GM19467 (cell line): ENCODE measurements at regions not wholly inside any gene's neighbourhood (a gene's known extent, or its start where the extent isn't known, plus 50 kb on each side); places are given as distances from the start of the nearest gene placed in this dataset.

Experiments
- ATAC-seq: cut with Tn5 transposase; IDR thresholded peaks from one replicate; pipeline ENCODE4 v1.9.1; 2021; ENCODE audit warnings: mild to moderate bottlenecking, moderate library complexity; ENCODE audit not compliant: unreplicated experiment

DNA sequence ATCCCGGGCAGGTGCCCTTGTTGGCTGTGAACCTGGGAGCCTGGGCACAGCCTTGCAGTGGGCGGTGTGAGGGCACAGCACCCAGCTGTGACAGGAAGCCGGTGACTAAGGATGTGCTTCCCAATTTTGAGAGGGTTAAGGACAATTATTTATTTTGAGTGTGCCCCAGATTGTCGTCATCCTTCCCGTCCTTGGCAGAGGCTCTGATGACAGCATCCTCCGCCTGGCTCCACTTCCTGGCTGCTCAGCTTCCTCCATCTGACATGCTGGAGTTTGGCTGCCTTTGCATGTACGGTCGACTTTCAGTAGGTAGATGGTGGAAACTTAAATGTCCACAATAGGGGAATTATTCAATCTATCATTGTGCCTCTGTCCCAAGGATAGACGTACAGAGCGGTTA, 282.4 kb upstream of the EEF2KMT start:
- ATAC-seq: no peak

DNA sequence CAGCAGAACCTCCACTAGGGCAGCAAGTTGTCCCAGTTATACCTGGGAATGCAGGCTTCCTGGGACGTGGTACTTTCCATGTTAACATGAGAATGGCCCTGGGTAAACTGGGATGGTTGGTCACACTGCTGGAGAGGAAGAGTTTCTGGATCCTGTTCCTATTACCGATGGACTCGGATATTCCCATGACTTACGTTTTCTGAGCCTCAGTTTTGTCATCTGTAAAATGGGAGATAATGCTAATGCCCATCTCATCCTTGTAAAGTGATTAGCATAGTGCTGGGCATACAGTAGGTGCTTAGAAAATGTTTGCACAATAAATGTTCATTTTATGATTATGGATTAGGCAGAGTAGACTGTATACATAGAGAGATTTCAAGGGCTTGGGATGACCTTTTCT, 280.9 kb upstream of the EEF2KMT start:
- ATAC-seq: no peak

DNA sequence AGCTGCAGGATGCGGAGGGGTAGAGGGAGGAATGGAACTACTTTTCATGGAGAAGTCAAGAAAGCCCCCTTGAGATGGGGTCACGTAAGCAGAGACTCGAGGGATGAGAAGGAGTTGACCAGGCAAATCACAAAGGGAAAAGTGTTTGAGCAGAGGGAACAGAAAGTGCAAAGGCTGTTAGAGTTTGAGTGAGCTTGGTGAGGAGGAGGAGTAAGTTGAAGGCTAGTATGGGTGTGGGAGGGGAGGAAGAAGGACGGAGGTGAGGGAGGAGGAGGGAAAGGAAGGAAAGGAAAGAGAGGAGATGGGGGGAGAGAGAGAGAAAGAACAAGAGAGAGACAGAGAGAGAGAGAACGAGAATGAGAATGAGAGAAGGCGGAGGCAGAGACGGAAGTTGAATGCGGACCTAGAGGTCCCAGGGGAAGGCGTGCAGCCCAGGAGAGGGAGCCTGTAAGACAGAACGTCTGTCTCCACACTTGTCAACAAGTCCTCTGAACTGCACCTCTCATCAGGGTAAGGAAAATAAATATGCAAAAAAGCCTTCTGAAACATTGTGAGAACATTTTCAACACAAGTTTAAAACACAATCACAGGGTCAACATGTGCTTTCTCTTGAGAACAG, 279.8 kb upstream of the EEF2KMT start:
- ATAC-seq: no peak

DNA sequence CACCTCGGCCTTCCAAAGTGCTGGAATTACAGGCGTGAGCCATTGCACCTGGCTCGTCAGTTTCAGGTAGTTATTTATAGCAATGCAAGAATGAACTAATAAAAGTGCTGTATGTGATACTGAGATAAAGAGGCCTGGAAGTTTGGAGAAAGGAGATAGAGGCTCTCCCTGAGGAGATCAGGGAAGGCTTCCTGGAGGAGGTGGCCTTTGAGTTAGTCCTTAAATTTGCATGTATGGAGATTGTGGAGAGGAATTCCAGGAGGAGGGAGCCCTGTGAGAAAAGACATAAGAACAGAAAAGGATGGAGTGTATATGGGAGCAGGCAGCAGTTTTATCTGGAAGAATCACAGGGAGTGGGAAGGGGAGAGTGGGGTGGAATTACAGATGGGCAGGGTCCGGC, 276.6 kb upstream of the EEF2KMT start:
- ATAC-seq: no peak

DNA sequence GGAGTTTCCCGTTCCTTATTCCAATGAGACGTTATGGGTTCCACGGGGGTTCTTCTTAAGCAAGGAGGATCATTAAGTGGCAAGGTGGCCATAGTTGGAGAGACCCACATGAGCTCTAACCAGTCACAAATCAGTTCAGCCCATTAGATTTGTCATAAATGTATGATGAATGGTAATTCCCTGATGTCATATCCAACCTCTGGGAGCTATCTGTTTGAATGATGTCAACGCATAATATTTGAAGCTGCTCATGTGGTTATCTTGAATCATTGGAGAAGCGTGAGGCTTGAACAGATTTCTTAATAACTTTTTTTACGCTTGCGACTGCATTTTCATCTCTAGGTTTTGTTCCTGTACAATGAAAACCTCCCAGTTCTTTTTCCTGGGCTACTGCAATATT, 270.4 kb upstream of the EEF2KMT start:
- ATAC-seq: no peak

DNA sequence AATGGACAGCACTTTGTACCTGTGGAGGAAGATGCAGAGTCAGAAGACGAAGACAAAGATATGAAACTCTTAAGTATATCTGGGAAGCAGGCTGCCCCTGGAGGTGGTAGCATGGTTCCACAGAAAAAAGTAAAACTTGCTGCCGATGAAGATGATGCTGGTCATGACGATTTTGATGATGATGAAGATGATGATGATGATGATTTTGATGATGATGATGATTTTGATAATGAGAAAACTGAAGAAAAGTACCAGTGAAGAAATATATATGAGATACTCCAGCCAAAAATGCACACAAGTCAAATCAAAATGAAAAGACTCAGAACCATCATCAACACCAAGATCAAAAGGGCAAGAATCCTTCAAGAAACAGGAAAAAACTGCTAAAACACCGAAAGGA, 268.5 kb upstream of the EEF2KMT start:
- no peak for ATAC-seq

DNA sequence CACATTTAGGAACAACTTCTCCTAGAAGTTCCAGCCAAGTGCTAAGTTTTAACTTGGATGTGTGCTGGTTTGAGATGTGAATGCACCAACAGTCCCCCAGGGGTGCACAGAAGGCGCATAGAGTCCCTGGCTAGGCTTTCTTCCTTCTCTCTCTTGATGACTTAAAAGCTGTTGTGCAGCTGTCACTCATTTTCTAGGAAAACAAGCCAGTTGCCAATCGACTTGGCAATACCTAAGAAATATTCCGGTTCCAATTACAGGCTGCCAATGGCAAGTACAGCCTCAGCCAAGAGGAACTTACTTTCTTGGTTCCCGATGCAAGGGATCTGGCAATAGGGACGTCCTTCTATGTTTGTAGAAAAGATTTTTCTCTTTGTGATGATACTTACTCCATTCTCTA, 266.6 kb upstream of the EEF2KMT start:
- no peak for ATAC-seq

DNA sequence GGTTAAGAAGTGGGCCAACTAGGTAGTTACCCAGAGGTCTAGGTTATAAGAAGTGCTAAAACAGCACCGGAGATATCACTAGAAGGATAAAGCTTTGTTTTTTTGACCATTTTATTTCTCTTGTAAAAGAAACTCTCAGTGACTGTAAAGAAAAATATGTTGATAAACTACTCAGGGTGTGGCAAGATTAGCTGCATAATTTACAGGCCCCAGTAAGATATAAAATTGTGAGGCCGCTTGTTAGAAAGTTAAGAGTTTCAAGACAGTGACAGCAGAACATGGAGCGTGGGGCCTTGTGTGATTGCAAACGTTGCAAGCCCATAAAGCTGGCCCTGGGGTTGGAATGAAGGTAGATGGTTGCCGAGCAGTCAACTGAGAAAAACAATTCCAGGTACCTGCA, 263.7 kb upstream of the EEF2KMT start:
- no peak for ATAC-seq

DNA sequence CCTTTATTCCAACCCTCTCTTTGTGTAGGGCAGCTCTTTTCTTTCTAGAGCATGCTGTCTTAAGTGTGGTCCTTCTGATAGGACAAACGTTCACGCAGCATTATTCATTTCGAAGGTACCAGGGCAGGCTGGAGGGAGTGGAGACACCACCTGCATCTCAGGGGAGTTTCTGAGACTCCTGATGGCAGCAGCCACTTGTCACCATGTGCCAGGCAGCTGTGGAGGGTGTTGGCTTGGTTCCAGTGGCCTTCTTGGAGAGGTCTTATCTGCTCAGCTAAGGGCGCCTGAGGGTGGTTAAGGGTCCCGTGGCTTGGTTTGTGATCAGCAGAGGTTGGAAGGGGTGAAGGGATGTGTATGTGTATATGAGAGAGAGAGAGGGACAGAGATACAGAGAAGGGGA, 257.1 kb upstream of the EEF2KMT start:
- no peak for ATAC-seq

DNA sequence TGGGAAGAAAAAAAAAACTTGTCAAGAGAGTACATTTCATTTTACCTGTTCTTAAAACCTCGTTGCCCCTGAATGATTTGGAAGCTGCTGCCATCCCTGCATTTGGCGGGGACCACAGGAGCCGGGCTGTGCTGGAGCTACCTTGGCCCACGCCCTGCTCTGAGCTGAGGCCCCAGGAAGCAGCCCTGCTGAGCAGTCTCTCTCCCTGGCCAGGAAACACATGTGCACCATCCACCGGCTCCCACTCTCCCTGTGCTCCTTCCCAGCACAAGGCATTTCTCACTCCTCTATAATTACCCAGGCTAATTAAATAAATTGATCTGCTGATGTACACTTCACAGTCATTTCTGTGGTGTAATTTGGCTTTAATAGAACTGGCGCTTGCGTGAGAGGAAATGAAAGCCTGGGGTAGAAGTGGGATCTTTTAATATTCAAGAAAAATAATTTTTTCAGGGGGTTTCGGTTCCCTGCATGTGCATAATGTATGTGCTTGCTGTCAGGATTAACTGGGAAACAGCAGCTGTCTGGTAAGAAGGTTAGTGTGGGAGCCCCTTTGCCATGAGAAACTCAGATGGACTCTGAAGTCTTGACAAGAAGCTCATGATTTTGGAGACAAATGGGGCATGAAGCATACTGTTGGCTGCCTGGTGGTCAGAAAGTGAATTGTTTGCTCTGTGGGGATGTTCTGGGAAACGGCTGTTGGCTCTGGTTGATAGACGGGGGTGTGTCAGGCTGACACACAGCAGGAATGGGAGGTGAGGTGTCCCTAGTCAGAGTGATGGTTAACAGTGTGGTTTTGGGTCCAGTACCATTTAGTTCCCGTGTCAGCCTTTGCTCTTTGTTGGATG, 252.3 kb upstream of the EEF2KMT start:
- no peak for ATAC-seq

DNA sequence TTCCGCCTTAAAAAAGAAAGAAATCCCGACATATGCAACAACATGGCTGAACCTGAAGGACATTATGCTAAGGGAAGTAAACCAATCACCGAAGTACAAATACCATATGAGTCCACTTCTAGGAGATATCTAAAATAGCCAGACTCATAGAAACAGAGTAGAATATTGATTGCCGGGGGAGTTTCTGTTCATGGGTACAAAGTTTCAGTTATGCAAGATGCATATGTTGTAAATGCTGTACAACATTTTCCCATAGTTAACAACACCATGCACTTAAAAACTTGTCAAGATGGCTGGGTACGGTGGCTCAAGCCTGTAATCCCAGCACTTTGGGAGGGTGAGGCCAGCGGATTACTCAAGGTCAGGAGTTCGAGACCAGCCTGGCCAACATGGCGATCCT, 251.5 kb upstream of the EEF2KMT start:
- ATAC-seq: no peak

DNA sequence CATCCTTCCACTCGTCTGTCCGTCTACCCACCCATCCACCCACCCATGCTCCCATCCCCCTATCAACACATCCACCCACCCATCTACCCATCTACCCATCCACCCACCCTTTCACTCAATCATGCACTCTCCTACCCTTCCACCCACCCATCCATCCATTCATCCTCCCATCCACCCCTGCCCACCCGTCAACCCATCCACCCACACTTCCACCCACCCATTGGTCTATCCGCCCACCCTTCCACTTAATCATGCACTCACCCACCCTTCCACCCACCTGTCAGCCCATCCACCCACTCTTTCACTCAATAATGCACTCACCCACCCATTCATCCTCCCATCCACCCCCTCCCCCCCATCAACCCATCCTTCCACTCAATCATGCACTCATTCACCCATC, 250.0 kb upstream of the EEF2KMT start:
- ATAC-seq: no peak

DNA sequence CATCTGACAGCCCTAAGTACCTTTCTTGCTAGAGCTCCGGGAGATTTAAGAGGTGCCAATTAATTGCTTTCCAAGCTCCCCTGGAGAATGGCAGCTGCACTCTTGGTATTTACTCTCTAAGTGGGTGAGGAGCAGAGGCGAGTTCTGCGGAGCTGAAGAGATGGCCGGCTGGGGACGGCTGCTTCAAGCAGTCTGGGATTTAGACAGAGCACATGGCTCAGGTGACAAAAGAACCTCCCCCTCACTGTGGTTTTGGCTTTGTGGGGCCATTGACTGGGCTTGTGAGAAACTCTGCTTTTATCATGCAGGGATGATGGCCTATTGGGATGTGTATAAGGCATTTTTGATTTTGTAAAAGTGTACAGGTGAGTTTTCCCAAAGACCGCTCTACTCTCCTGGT, 239.3 kb upstream of the EEF2KMT start:
- ATAC-seq: no peak

DNA sequence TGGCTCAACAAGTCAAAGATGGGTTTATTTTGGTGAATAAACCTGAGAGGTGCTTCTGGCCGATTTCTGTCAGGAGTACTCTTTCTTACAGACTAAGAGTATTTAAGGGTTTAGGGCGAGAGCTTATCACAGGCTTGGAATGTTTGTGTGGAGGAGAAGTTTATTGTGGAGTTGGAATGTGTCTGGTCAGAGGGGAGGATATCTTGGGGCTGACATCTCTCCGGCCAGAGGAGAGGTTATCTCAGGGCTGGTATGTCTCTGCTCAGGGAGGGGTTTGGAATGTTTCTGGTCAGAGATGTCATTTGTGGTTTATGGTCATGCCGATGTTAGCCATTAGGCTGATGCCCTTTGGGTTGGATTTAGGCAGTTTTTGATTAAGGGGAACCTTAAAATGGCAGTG, 236.4 kb upstream of the EEF2KMT start:
- no peak for ATAC-seq

DNA sequence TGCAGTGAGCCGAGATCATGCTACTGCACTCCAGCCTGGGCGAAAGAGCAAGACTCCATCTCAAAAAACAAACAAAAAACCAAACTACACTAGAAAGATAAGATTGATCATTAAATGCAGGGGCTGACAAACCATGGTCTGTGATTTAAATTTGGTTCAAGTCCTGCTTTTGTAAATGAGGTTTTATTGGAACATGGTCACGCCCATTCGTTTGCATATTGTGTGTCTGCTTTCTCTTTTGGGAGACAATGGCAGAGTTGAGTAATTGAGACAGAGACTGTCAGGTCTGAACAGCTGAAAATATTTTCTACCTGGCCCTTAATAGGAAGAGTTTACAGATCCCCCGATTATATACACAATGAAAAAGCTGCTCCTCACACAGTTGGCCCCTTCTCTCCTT, 235.5 kb upstream of the EEF2KMT start:
- ATAC-seq: no peak

DNA sequence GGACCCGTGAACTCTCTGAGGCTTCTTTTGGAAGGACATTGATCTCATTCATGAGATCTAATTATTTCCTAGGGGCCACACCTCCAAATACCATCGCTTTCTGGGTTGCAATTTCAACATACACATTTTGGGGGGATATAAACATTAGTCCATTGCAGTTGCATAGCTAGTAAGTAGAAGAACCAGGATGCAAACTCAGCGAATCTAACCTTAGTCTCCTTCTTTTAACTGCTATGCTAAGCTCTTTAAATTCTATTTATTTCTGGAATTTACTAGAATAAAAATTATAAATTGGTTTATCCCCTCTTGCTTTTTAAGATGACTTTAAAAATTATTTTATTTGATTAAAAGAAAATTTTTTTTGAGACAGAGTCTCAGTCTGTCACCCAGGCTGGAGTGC, 232.5 kb upstream of the EEF2KMT start:
- no peak for ATAC-seq

DNA sequence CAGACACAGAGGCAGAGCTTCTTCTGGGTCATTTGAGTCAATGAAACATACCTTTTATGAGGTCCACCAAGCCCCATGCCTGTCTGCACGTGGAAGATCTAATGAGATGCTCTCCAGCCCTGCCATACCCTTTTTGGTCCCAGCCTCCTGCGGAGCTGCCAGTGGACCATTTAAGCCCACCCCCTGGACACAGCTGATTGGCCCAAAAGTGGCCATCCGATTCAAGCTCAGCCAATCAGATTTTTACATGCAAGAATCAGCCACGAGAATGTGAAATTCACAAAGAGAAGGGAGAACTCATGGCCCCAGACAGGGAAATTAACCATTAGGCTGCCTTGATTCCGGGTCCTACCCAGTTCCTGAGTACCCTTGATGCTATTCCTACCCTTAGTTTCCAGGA, 231.0 kb upstream of the EEF2KMT start:
- no peak for ATAC-seq

DNA sequence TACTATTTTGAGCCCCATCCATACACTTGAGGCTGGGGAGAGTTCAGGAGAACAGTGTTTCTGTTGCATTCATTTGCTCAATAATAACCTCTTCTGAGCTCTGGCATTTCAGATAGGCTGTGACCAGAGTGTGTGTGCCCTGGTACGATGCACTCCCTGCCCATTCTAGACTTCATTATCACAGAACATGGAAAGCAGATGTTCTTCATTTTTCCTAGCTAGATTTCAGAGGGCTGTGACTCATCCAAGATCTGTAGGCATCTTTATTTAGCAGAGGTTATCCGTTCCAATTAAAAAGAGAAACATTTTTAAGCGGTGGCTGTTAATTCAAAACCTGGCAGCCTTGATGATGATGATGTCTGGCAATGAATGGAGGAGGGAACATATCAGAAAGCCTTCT, 228.8 kb upstream of the EEF2KMT start:
- ATAC-seq: no peak

DNA sequence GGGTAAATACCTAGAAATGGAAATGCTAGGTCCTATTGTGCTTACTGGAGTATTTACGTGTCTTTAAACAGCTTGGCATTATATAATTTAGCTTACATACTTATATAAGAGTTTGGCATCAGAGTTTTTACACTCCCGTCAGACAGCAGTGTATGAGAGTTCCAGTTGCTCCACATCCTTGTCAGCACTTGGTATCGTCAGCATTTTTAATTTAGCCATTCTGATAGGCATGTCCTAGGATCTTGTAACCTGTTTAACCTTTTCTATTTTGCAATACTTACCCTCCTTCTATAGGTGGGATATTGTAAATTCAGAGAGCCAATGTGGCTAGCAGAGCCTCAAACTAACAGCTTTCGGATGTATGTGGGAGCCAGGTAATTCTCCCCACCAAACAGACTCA, 228.3 kb upstream of the EEF2KMT start:
- ATAC-seq: no peak

DNA sequence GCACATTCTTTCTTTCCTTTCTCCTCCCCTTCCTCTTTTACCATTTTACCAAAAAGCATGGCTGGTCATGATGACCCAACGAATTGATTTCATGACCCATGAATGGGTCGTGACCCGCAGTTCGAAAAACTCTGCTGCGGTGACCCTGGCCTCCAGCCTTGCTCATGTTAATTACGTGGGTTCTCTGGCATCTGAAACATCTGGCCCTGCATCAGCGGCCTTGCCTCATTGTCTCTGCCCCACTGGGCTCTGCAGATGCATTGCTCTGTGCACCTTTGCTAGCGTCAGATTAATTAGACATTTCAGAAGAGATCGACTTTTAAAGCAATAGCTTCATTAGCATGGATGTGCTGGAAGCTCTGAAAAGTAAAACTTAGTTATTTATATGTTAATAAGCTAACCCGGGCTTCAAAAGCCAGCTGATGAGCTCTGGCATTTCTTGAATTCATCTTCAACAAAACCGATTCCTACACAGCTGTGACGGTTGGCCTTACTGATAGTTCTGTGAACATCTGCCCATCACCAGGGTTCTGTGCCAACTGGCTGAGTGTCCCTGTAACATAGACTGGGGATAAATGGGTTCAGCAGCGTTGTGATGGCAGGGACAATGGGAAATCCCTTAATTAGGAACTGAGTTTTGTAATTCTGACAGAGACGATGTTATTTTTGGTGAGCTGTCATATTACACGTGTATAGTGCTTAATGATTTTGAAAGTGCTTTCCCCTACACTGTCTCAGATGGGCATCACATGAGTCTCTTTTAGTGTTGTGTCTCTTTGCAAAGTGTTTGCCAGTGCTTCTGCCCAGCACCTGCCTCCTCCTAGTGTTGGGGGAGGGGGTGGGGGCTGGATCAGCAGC, 225.9 kb upstream of the EEF2KMT start:
- ATAC-seq: no peak

DNA sequence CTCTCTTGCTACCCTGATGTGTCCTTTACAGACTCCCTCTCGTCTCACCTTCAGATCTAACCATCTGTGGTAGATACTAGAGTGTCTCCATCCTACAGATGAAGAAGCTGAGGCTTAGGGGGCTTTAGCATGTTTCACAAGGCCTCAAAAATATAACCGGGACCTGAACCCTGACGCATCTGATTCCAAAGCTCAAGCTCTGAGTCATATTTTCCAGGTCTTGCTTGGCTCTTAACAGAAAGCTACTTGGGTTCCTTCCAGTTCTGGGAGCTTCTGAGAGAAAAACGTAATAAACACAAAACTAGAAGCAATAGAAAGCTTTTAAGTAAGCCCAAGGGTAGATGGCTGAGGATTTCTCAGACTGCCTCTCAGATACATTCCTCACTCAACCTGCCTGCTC, 224.3 kb upstream of the EEF2KMT start:
- ATAC-seq: no peak

DNA sequence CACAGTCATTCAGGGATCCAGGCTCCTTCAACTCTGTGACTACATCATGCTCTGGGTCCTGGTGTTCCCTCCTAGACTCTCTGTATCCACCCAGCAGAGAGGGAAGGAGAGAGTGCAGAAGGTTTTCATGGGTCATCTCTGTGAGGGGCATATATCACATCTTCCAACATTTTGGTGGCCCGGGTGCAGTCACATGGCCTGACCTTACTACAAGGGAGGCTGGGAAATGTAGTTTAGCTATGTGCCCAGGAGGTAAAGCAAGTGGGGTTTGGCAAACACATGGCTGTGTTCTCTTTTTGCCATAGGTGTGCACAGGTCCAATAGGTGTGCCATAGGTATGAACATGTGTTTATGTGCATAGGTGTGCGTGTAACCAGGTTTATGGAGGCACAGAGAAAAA, 222.2 kb upstream of the EEF2KMT start:
- ATAC-seq: no peak
